Glutamatergic neuron (in vitro differentiated cells): ENCODE measurements at regions not wholly inside any gene's neighbourhood (a gene's known extent, or its start where the extent isn't known, plus 50 kb on each side); places are given as distances from the start of the nearest gene placed in this dataset.

Experiments used
- DNase-seq: peaks from one replicate; pipeline ENCODE4 v3.0.0; 2022
- H3K27ac Mint-ChIP-seq: one replicate; pipeline ENCODE4 v1.8.0; 2020; ENCODE audit warnings: mild to moderate bottlenecking, mixed read lengths, inconsistent platforms; ENCODE audit not compliant: unreplicated experiment
- H3K27me3 Mint-ChIP-seq: one replicate; pipeline ENCODE4 v1.8.0; 2020; ENCODE audit warnings: mild to moderate bottlenecking, moderate library complexity, mixed read lengths, inconsistent platforms; ENCODE audit not compliant: unreplicated experiment
- H3K36me3 Mint-ChIP-seq: one replicate; pipeline ENCODE4 v1.8.0; 2020; ENCODE audit warnings: mild to moderate bottlenecking, mixed read lengths, inconsistent platforms; ENCODE audit not compliant: unreplicated experiment
- H3K4me1 Mint-ChIP-seq: one replicate; pipeline ENCODE4 v1.8.0; 2020; ENCODE audit warnings: mild to moderate bottlenecking, low read depth, mixed read lengths, inconsistent platforms; ENCODE audit not compliant: unreplicated experiment
- H3K4me3 Mint-ChIP-seq: one replicate; pipeline ENCODE4 v1.8.0; 2020; ENCODE audit warnings: mild to moderate bottlenecking, mixed read lengths, inconsistent platforms; ENCODE audit not compliant: unreplicated experiment
- H3K9me3 Mint-ChIP-seq: one replicate; pipeline ENCODE4 v1.8.0; 2020; ENCODE audit warnings: mild to moderate bottlenecking, moderate library complexity, mixed read lengths, inconsistent platforms; ENCODE audit not compliant: unreplicated experiment
- CTCF ChIP-seq: fragments of 200-600 bp; sonication (generic); IDR thresholded peaks from one replicate; pipeline ENCODE4 v1.5.0; 2021; ENCODE audit not compliant: partially characterized antibody, unreplicated experiment

- Mint-ChIP-seq H3K36me3 (no peaks in the 10 kb centered on the region), H3K27me3 (no peaks in the 10 kb centered on the region), H3K4me1 (no peaks in the 10 kb centered on the region), H3K4me3 (no peak overlapping the region), H3K27ac (no peak overlapping the region), H3K9me3 (peaks cover 3% of the 10 kb centered on the region)
- TF ChIP-seq CTCF, result no peak
- DNase-seq, result no peak
Measured at GRCh38 chr12:127311720-127312364, 955.1 kb upstream of the TMEM132C start.

GRCh38 chr12:127324681-127325080, 942.3 kb upstream of the TMEM132C start:
- no peaks in the 10 kb centered on the region for H3K36me3 Mint-ChIP-seq

GRCh38 chr12:127327986-127328385, 939.0 kb upstream of the TMEM132C start:
- peaks cover 1% of the 10 kb centered on the region for H3K9me3 Mint-ChIP-seq
- H3K27me3 Mint-ChIP-seq, result no peaks in the 10 kb centered on the region
- no peaks in the 10 kb centered on the region for H3K36me3 Mint-ChIP-seq
- H3K27ac Mint-ChIP-seq, result no peak overlapping the region
- DNase-seq, result no peak
- TF ChIP-seq CTCF, result no peak
- no peaks in the 10 kb centered on the region for H3K4me1 Mint-ChIP-seq
- no peak overlapping the region for H3K4me3 Mint-ChIP-seq

More at GRCh38 chr12:127324681-127325080, 942.3 kb upstream of the TMEM132C start:
- Mint-ChIP-seq H3K9me3 (peaks cover 1% of the 10 kb centered on the region), H3K4me3 (no peak overlapping the region), H3K27ac (no peak overlapping the region), H3K4me1 (no peaks in the 10 kb centered on the region), H3K27me3 (no peaks in the 10 kb centered on the region)
- no peak for DNase-seq
- no peak for TF ChIP-seq CTCF

GRCh38 chr12:127328867-127329266, 938.1 kb upstream of the TMEM132C start:
- DNase-seq, result no peak
- Mint-ChIP-seq H3K4me1 (no peaks in the 10 kb centered on the region), H3K9me3 (peaks cover 1% of the 10 kb centered on the region), H3K27ac (no peak overlapping the region), H3K27me3 (no peaks in the 10 kb centered on the region), H3K36me3 (no peaks in the 10 kb centered on the region), H3K4me3 (no peak overlapping the region)
- no peak for TF ChIP-seq CTCF

GRCh38 chr12:127334365-127334764, 932.6 kb upstream of the TMEM132C start:
- Mint-ChIP-seq H3K9me3 (peaks cover 4% of the 10 kb centered on the region), H3K27ac (no peak overlapping the region), H3K27me3 (no peaks in the 10 kb centered on the region), H3K36me3 (no peaks in the 10 kb centered on the region), H3K4me1 (no peaks in the 10 kb centered on the region), H3K4me3 (no peak overlapping the region)
- TF ChIP-seq CTCF, result no peak
- DNase-seq, result no peak
